Gastroesophageal sphincter (tissue), 3 donors: ENCODE measurements at regions not wholly inside any gene's neighbourhood (a gene's known extent, or its start where the extent isn't known, plus 50 kb on each side); places are given as distances from the start of the nearest gene placed in this dataset.

Source experiments
- CTCF ChIP-seq, 4 experiments: fragments of 200-600 bp in 2 of 4; fragments of 450-650 bp in 2 of 4; sonication (generic) in 1 of 4; IDR thresholded peaks; one replicate each; pipeline ENCODE4 v1.5.1; 2017 to 2019; ENCODE audit warnings: antibody characterized with exemption in 4 of 4, mild to moderate bottlenecking in 2 of 4, moderate library complexity in 2 of 4
- EP300 ChIP-seq: sonication (generic); formaldehyde crosslinking; IDR thresholded peaks from one replicate; pipeline ENCODE4 v1.6.1; 2017; ENCODE audit warnings: antibody characterized with exemption, mild to moderate bottlenecking

- no peak for TF ChIP-seq EP300
- no peak for TF ChIP-seq CTCF (IDR thresholded peaks at IDR 0.05)
Observed at GRCh38 chr2:102092535-102092934, 50.0 kb upstream of the IL1R1 start.
